SJCRH30 (cell line): ENCODE measurements at regions not wholly inside any gene's neighbourhood (a gene's known extent, or its start where the extent isn't known, plus 50 kb on each side); places are given as distances from the start of the nearest gene placed in this dataset.
A peak's percentile ranks its signal among the peaks of the same experiment; 100 is the strongest.

Source experiments
- DNase-seq, 2 experiments: peaks; one replicate each; pipeline ENCODE4 v3.0.0-alpha.2; 2015 to 2020
- H3K27ac ChIP-seq: fragments of 250-450 bp; sonication (Bioruptor Pico); 2 replicates; pipeline ENCODE4 v1.5.1; 2020; ENCODE audit warnings: mild to moderate bottlenecking, moderate library complexity
- H3K27me3 ChIP-seq: fragments of 250-450 bp; sonication (Bioruptor Pico); 2 replicates; pipeline ENCODE4 v1.5.1; 2020; ENCODE audit warnings: mild to moderate bottlenecking, moderate library complexity
- H3K36me3 ChIP-seq: fragments of 250-450 bp; sonication (Bioruptor Pico); 2 replicates; pipeline ENCODE4 v1.5.1; 2020; ENCODE audit warnings: mild to moderate bottlenecking, moderate library complexity
- H3K4me1 ChIP-seq: fragments of 250-450 bp; sonication (Bioruptor Pico); 2 replicates; pipeline ENCODE4 v1.5.1; 2020; ENCODE audit warnings: mild to moderate bottlenecking, moderate library complexity
- H3K4me3 ChIP-seq: fragments of 250-450 bp; sonication (Bioruptor Pico); 2 replicates; pipeline ENCODE4 v1.5.1; 2020; ENCODE audit warnings: mild to moderate bottlenecking, moderate library complexity
- H3K9me3 ChIP-seq: fragments of 250-450 bp; sonication (Bioruptor Pico); replicated peaks from 2 replicates; pipeline ENCODE4 v1.5.1; 2020; ENCODE audit warnings: mild to moderate bottlenecking, moderate library complexity

DNA sequence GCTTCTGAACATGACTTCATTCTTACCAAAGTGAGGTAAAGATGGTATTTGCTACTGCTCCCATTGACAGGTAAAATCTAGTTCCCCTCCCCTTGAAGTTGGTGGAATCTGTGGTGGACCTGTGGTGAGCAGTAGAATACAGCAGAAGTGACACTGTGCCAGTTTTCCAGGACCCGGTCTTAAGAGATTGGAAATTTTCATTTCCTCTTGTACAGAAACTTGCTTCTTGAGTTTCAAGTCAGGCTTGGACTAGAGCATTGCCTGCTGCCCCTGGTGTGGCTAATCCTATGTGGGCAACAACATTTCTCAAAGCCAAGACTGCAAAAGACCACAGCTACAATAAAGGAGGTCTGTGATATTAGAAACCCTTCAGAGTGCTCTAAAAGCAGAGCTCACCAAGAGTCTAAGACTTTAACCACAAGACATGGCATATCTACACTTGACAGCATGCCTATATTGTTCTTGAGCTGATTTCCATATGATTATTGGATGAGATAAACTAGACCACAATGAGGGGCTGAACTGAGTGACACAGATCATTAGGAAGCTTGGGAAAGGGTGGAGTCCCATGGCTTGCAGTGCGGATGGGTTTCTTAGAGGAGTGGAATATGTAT is 458.1 kb downstream of the BCL11A start:
- Histone ChIP-seq H3K4me3 (no peak overlapping the region), H3K9me3 (no peaks in the 10 kb centered on the region), H3K4me1 (0 out of 2 replicates have a peak, but pooled peaks cover 2% of the 10 kb centered on the region), H3K27ac (no peak overlapping the region), H3K36me3 (no peaks in the 10 kb centered on the region), H3K27me3 (no peaks in the 10 kb centered on the region)
- no peak for DNase-seq

DNA sequence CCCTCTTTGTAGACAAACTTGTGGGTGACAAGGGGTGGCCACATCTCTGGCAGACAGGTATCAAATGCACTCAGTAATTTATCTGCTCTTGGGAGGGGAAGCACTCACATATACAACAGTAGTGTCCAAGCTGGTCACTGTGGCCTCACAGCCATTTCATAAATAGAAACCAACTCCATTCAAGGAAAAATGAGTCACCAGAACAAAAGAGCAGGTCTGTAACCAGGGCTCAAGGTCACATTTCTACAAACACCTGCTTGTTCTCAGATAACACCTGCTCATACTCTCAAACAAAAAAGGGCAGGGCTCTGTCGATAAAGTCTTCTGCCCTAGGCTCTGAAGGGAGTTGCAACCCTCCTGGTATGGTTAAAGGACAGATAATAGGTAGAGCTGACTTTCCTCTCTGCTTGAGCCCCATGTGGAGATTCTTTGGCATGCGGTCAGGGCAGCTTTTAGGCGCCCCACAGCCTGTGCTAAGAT is 459.0 kb downstream of the BCL11A start:
- H3K9me3 ChIP-seq, result no peaks in the 10 kb centered on the region
- no peak for DNase-seq
- H3K27me3 ChIP-seq, result no peaks in the 10 kb centered on the region
- no peaks in the 10 kb centered on the region for H3K36me3 ChIP-seq
- no peak overlapping the region for H3K4me3 ChIP-seq
- H3K27ac ChIP-seq, result no peak overlapping the region
- no peaks in the 10 kb centered on the region for H3K4me1 ChIP-seq

- no peaks in the 10 kb centered on the region for H3K9me3 ChIP-seq
- no peak overlapping the region for H3K4me3 ChIP-seq
- H3K27ac ChIP-seq, result no peak overlapping the region
- H3K36me3 ChIP-seq, result no peaks in the 10 kb centered on the region
- no peak for DNase-seq
- H3K27me3 ChIP-seq, result no peaks in the 10 kb centered on the region
- H3K4me1 ChIP-seq, result no peaks in the 10 kb centered on the region
Observed at GRCh38 chr2:60092781-60093180, 460.7 kb downstream of the BCL11A start.

DNA sequence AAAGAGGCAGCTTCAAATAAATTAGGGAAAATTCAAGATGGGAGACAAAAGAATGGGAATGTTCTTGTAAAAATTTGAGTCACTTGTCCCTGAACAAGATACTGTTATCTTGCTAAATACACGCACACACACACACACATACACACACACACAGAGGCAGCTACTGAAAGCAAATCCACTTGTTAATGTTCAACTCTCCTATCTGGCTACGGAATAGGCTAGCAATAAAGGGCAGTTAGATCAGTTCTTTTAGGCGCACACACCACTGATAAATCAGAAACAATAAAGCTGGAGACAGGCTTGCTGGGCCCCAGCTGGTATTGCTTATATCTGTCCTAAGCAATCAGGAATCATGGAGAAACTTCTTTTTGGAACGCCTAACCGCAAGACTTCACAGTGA is 461.6 kb downstream of the BCL11A start:
- Histone ChIP-seq H3K36me3 (no peaks in the 10 kb centered on the region), H3K4me3 (no peak overlapping the region), H3K9me3 (no peaks in the 10 kb centered on the region), H3K27ac (no peak overlapping the region), H3K27me3 (no peaks in the 10 kb centered on the region), H3K4me1 (no peaks in the 10 kb centered on the region)
- DNase-seq, result no peak

- H3K4me1 ChIP-seq, result no peaks in the 10 kb centered on the region
- H3K27ac ChIP-seq, result no peak overlapping the region
- DNase-seq, result no peak
- no peaks in the 10 kb centered on the region for H3K9me3 ChIP-seq
- no peaks in the 10 kb centered on the region for H3K27me3 ChIP-seq
- no peaks in the 10 kb centered on the region for H3K36me3 ChIP-seq
- H3K4me3 ChIP-seq, result no peak overlapping the region
Observed at GRCh38 chr2:60091266-60091665, 462.2 kb downstream of the BCL11A start.

DNA sequence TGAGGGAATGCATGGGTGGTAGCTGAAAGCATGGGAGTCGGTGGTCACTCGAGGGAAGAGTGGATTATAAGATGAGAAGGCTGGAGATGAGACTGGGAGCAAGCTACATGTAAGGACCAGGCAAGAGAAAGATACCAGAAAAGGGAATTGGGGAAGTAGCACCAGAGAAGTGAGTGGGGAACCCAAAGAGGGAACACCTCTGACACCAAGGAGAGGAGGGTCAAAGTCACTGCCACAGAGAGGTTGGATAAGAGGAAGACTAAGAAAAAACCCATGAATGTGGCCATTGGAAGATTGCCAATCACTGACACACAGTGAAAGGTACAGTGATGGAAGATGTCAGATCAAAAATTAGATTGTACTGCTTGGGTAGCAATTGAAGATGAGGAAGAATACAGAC is 473.9 kb downstream of the BCL11A start:
- Histone ChIP-seq H3K4me1 (no peaks in the 10 kb centered on the region), H3K27ac (no peak overlapping the region), H3K9me3 (no peaks in the 10 kb centered on the region), H3K4me3 (no peak overlapping the region), H3K36me3 (no peaks in the 10 kb centered on the region), H3K27me3 (no peaks in the 10 kb centered on the region)
- no peak for DNase-seq

- H3K4me1 ChIP-seq, result no peaks in the 10 kb centered on the region
- no peaks in the 10 kb centered on the region; the same call in 1 of the 2 replicates for H3K27me3 ChIP-seq
- no peaks in the 10 kb centered on the region for H3K9me3 ChIP-seq
- no peak overlapping the region for H3K4me3 ChIP-seq
- no peak overlapping the region for H3K27ac ChIP-seq
- H3K36me3 ChIP-seq, result no peaks in the 10 kb centered on the region
- no peak for DNase-seq
Observed at GRCh38 chr2:60075048-60075447, 478.4 kb downstream of the BCL11A start.

DNA sequence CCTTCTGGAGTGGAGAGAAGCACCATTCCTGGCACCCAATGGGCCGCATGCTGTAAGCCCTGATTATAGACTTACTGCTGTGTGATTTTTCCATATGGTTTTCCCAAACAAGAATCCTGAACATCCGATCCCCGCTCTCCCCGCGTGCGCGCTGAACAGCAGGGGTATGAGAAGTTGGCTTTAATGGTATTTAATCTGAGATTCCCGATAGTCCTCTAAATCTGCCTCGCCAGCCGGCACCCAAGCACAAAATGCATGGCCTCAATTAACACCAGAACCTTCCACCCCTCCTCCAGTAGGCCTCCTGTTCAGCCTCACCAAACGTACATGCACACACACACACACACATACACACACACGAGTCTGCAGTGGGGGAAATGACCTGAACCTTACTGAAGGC is 480.3 kb downstream of the BCL11A start:
- DNase-seq, result no peak
- no peaks in the 10 kb centered on the region for H3K9me3 ChIP-seq
- no peak overlapping the region for H3K4me3 ChIP-seq
- peaks cover 4% of the 10 kb centered on the region; the same call in 1 of the 2 replicates for H3K27me3 ChIP-seq
- no peaks in the 10 kb centered on the region for H3K36me3 ChIP-seq
- no peaks in the 10 kb centered on the region for H3K4me1 ChIP-seq
- no peak overlapping the region for H3K27ac ChIP-seq

GRCh38 chr2:60072609-60073008 is 480.8 kb downstream of the BCL11A start:
- Histone ChIP-seq H3K36me3 (no peaks in the 10 kb centered on the region), H3K4me3 (no peak overlapping the region), H3K27ac (no peak overlapping the region), H3K27me3 (peaks cover 4% of the 10 kb centered on the region; the same call in 1 of the 2 replicates), H3K4me1 (no peaks in the 10 kb centered on the region), H3K9me3 (no peaks in the 10 kb centered on the region)
- DNase-seq, result no peak

DNA sequence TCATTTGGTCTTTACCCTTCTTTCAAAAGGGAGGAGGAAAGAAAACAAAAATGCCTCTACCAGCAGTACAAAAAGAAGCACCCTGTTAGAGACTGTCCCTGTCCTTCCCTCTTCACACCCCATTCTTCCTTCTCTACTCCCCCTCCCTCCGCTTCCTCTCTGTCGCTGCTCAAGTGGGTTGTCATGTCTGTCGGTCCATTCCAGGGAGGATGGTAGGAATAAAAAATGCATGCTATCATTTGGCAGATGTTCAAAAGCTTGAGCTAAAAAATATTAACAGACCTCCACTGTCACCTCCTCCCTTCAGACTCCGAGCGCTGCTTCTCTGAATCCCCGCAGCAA is 482.0 kb downstream of the BCL11A start:
- Histone ChIP-seq H3K4me1 (no peaks in the 10 kb centered on the region), H3K27me3 (peaks cover 4% of the 10 kb centered on the region; the same call in 1 of the 2 replicates), H3K4me3 (no peak overlapping the region), H3K27ac (no peak overlapping the region), H3K9me3 (no peaks in the 10 kb centered on the region), H3K36me3 (no peaks in the 10 kb centered on the region)
- no peak for DNase-seq

- DNase-seq, result peak in 1 of 2 experiments; percentile 17
- Histone ChIP-seq H3K27ac (no peak overlapping the region), H3K4me1 (no peaks in the 10 kb centered on the region), H3K27me3 (peaks cover 4% of the 10 kb centered on the region; the same call in 1 of the 2 replicates), H3K4me3 (no peak overlapping the region), H3K36me3 (no peaks in the 10 kb centered on the region), H3K9me3 (no peaks in the 10 kb centered on the region)
Observed at GRCh38 chr2:60070736-60071489, 482.5 kb downstream of the BCL11A start.

DNA sequence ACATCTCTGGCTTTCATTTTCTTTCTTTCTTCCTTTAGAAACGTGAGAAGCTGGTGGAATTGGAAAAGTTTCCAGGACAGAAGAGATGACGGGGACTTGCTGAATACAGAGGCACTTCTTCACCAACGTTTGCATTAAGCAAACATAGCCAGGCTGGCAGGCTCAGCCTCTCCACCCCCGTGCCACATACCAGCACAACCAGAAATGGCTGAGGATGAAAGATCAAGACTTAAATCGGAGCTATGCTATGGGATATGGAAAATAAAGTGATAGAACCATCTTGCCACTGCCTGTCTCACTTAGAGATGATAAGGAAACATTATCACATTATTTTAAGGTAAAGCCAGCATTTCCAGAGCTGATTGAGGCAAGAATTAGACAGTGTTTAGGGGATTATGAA is 483.3 kb downstream of the BCL11A start:
- no peaks in the 10 kb centered on the region for H3K9me3 ChIP-seq
- DNase-seq, result no peak
- H3K36me3 ChIP-seq, result no peaks in the 10 kb centered on the region
- no peak overlapping the region for H3K27ac ChIP-seq
- no peaks in the 10 kb centered on the region for H3K4me1 ChIP-seq
- peaks cover 4% of the 10 kb centered on the region; the same call in 1 of the 2 replicates for H3K27me3 ChIP-seq
- no peak overlapping the region for H3K4me3 ChIP-seq

DNA sequence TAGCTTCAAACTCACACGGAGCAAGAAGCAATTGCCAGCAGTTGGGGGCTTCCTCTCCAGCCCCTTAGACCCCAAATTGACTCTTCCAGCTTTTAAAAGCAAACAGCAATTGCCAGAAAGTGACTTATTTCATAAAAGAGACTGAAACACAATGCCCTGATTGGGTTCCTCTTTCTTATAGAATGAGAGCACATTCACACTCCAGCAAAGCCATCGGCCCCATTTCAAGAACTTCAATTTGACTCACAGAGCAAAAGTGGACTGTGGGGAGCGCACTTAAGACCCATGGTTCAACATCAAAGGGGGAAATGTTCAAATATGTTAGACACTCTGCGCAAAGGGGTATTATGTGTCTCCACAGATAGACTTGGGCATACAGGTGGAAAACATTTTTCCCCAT is 484.7 kb downstream of the BCL11A start:
- H3K27me3 ChIP-seq, result peaks cover 4% of the 10 kb centered on the region; the same call in 1 of the 2 replicates
- H3K4me3 ChIP-seq, result no peak overlapping the region
- H3K9me3 ChIP-seq, result no peaks in the 10 kb centered on the region
- no peaks in the 10 kb centered on the region for H3K36me3 ChIP-seq
- no peak for DNase-seq
- no peaks in the 10 kb centered on the region for H3K4me1 ChIP-seq
- no peak overlapping the region for H3K27ac ChIP-seq

DNA sequence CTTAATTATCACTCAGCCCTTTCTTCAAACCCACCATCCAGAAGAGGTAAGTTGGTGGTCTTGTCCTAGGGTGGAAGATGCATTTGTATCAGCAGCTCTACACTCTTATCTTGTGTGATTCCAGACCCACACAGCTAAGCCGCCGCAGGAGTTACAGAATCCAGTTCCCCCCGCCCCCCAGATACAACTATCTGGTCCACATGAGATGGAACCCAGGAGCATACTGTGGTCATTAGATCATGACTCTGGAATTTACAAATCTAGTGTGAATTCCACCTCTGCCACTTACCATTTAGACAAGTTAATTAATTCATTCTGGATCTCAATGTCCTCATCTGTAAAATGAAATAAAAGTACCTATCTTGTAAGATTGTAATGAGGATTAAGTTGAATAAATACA is 486.4 kb downstream of the BCL11A start:
- Histone ChIP-seq H3K4me1 (no peaks in the 10 kb centered on the region), H3K9me3 (no peaks in the 10 kb centered on the region), H3K27me3 (peaks cover 4% of the 10 kb centered on the region; the same call in 1 of the 2 replicates), H3K36me3 (no peaks in the 10 kb centered on the region), H3K4me3 (no peak overlapping the region), H3K27ac (no peak overlapping the region)
- no peak for DNase-seq

- H3K27me3 ChIP-seq, result peaks cover 4% of the 10 kb centered on the region; the same call in 1 of the 2 replicates
- no peak overlapping the region for H3K27ac ChIP-seq
- no peaks in the 10 kb centered on the region for H3K4me1 ChIP-seq
- no peak overlapping the region for H3K4me3 ChIP-seq
- no peak for DNase-seq
- no peaks in the 10 kb centered on the region for H3K9me3 ChIP-seq
- no peaks in the 10 kb centered on the region for H3K36me3 ChIP-seq
Observed at GRCh38 chr2:60066096-60066839, 487.2 kb downstream of the BCL11A start.
